ENCODE measurements at regions not wholly inside any gene's neighbourhood (a gene's known extent, or its start where the extent isn't known, plus 50 kb on each side); places are given as distances from the start of the nearest gene placed in this dataset.
"Not testable (repeated sequence)": the region's sequence is repeated elsewhere in the genome, so short reads cannot be mapped to it uniquely, and the experiment has no call there.

GRCh38 chr1:37360011-37360410 lies 114.4 kb upstream of the ZC3H12A start:
- TF ChIP-seq CTCF (IDR thresholded peaks at IDR 0.05; ENCODE audit: insufficient read depth, low read depth, low read length) = no peak
- ChIA-PET CTCF (no interaction called here), POLR2A (no interaction called here)
- no peak overlapping the region for H3K4me3 ChIP-seq (ENCODE audit: low read depth, low read length)
- DNase-seq (ENCODE audit: low read depth) = no peak
- H3K27me3 ChIP-seq (ENCODE audit: control insufficient read depth, insufficient read depth, low read length) = no peaks in the 10 kb centered on the region
- H3K36me3 ChIP-seq (ENCODE audit: control insufficient read depth, insufficient read depth, low read length) = no peaks in the 10 kb centered on the region

GRCh38 chr1:37362594-37363385 lies 111.6 kb upstream of the ZC3H12A start:
- ChIA-PET CTCF (no interaction called here), POLR2A (no interaction called here)
- no peaks in the 10 kb centered on the region for H3K27me3 ChIP-seq (ENCODE audit: control insufficient read depth, insufficient read depth, low read length)
- no peaks in the 10 kb centered on the region for H3K36me3 ChIP-seq (ENCODE audit: control insufficient read depth, insufficient read depth, low read length)
- DNase-seq (ENCODE audit: low read depth) = no peak
- no peak overlapping the region for H3K4me3 ChIP-seq (ENCODE audit: low read depth, low read length)
- TF ChIP-seq CTCF (IDR thresholded peaks at IDR 0.05; ENCODE audit: insufficient read depth, low read depth, low read length) = no peak

GRCh38 chr1:37363535-37363934 lies 110.8 kb upstream of the ZC3H12A start:
- TF ChIP-seq CTCF (IDR thresholded peaks at IDR 0.05; ENCODE audit: insufficient read depth, low read depth, low read length) = no peak
- CTCF ChIA-PET = no interaction called here
- no peaks in the 10 kb centered on the region for H3K36me3 ChIP-seq (ENCODE audit: control insufficient read depth, insufficient read depth, low read length)
- no peaks in the 10 kb centered on the region for H3K27me3 ChIP-seq (ENCODE audit: control insufficient read depth, insufficient read depth, low read length)
- no peak overlapping the region for H3K4me3 ChIP-seq (ENCODE audit: low read depth, low read length)
- DNase-seq (ENCODE audit: low read depth) = no peak
- POLR2A ChIA-PET = no interaction called here

- CTCF ChIA-PET; POLR2A ChIA-PET; H3K36me3 ChIP-seq (ENCODE audit: control insufficient read depth, insufficient read depth, low read length); DNase-seq (ENCODE audit: low read depth); H3K27me3 ChIP-seq (ENCODE audit: control insufficient read depth, insufficient read depth, low read length); H3K4me3 ChIP-seq (ENCODE audit: low read depth, low read length): not testable (repeated sequence)
These were observed 105.6 kb upstream of the ZC3H12A start for GRCh38 chr1:37368665-37369315.

- H3K27me3 ChIP-seq (ENCODE audit: control insufficient read depth, insufficient read depth, low read length) = no peaks in the 10 kb centered on the region
- no peak for TF ChIP-seq CTCF (IDR thresholded peaks at IDR 0.05; ENCODE audit: insufficient read depth, low read depth, low read length)
- DNase-seq (ENCODE audit: low read depth) = no peak
- POLR2A ChIA-PET = no interaction called here
- H3K4me3 ChIP-seq (ENCODE audit: low read depth, low read length) = no peak overlapping the region
- H3K36me3 ChIP-seq (ENCODE audit: control insufficient read depth, insufficient read depth, low read length) = no peaks in the 10 kb centered on the region
- CTCF ChIA-PET = interaction anchor here (1.0 kb wide), 1 partner anchor 13 kb away, joined by 4 read pairs; no protein-coding TSS in a partner anchor
These were observed 102.1 kb upstream of the ZC3H12A start for GRCh38 chr1:37372302-37372701.
